Karpas-422 (cell line): ENCODE measurements at regions not wholly inside any gene's neighbourhood (a gene's known extent, or its start where the extent isn't known, plus 50 kb on each side); places are given as distances from the start of the nearest gene placed in this dataset.
"Not testable (repeated sequence)": the region's sequence is repeated elsewhere in the genome, so short reads cannot be mapped to it uniquely, and the experiment has no call there.

Source experiments
- DNase-seq: peaks from one replicate; pipeline ENCODE4 v3.0.0-alpha.2; 2015
- H2AFZ ChIP-seq: fragments of 200-600 bp; sonication (generic); 2 replicates; pipeline ENCODE4 v1.6.1; 2014; ENCODE audit warnings: antibody characterized with exemption, low read length, mixed read lengths
- H3K27ac ChIP-seq: fragments of 200-600 bp; sonication (generic); 2 replicates; pipeline ENCODE4 v1.5.1; 2014; ENCODE audit warnings: mild to moderate bottlenecking, low read length, moderate library complexity
- H3K27me3 ChIP-seq: fragments of 200-600 bp; sonication (generic); 2 replicates; pipeline ENCODE4 v1.6.1; 2014; ENCODE audit warnings: low read length, mixed read lengths
- H3K36me3 ChIP-seq: fragments of 200-600 bp; sonication (generic); 2 replicates; pipeline ENCODE4 v1.6.1; 2014; ENCODE audit warnings: low read length, mixed read lengths; ENCODE audit not compliant: insufficient read depth
- H3K4me1 ChIP-seq: fragments of 200-600 bp; sonication (generic); 2 replicates; pipeline ENCODE4 v1.6.1; 2014; ENCODE audit warnings: mild to moderate bottlenecking, low read length, mixed read lengths
- H3K4me2 ChIP-seq: fragments of 200-600 bp; sonication (generic); 2 replicates; pipeline ENCODE4 v1.6.1; 2014; ENCODE audit warnings: low read length, low read depth, mild to moderate bottlenecking; ENCODE audit not compliant: poor library complexity, severe bottlenecking
- H3K4me3 ChIP-seq: fragments of 200-600 bp; sonication (generic); 2 replicates; pipeline ENCODE4 v1.5.1; 2014; ENCODE audit warnings: mild to moderate bottlenecking, antibody characterized with exemption, low read length, mixed read lengths
- H3K79me2 ChIP-seq: fragments of 200-600 bp; sonication (generic); 2 replicates; pipeline ENCODE4 v1.6.1; 2014; ENCODE audit warnings: mild to moderate bottlenecking, low read length, mixed read lengths
- H3K9ac ChIP-seq: fragments of 200-600 bp; sonication (generic); 2 replicates; pipeline ENCODE4 v1.6.0; 2014; ENCODE audit warnings: low read length
- H3K9me2 ChIP-seq: fragments of 200-600 bp; sonication (generic), shearing (Covaris generic); replicated peaks from 2 replicates; pipeline ENCODE4 v1.6.0; 2014; ENCODE audit warnings: mild to moderate bottlenecking, low read length, moderate library complexity; ENCODE audit not compliant: insufficient read depth
- H3K9me3 ChIP-seq: fragments of 300-700, 200-600 bp; sonication (generic); 2 replicates; pipeline ENCODE4 v1.6.1; 2014; ENCODE audit warnings: low read length, mixed read lengths
- H4K20me1 ChIP-seq: fragments of 200-600 bp; sonication (generic); 2 replicates; pipeline ENCODE4 v1.6.1; 2014; ENCODE audit warnings: mild to moderate bottlenecking, antibody characterized with exemption, low read length, low read depth; ENCODE audit not compliant: insufficient read depth

GRCh38 chr1:56255516-56256152, 323.7 kb downstream of the PLPP3 start:
- Histone ChIP-seq H3K4me1 (no peaks in the 10 kb centered on the region), H2AFZ (no peak overlapping the region), H3K79me2 (no peaks in the 10 kb centered on the region), H3K4me3 (no peak overlapping the region), H3K27ac (no peak overlapping the region), H3K9ac (no peak overlapping the region), H4K20me1 (no peaks in the 10 kb centered on the region), H3K4me2 (no peak overlapping the region), H3K27me3 (no peaks in the 10 kb centered on the region), H3K9me2 (no peaks in the 10 kb centered on the region), H3K36me3 (no peaks in the 10 kb centered on the region), H3K9me3 (no peaks in the 10 kb centered on the region)
- no peak for DNase-seq

- no peak overlapping the region for H2AFZ ChIP-seq
- no peaks in the 10 kb centered on the region for H3K79me2 ChIP-seq
- H3K9ac ChIP-seq, result no peak overlapping the region
- no peak for DNase-seq
- no peak overlapping the region for H3K4me2 ChIP-seq
- H3K27ac ChIP-seq, result no peak overlapping the region
- no peak overlapping the region for H3K4me3 ChIP-seq
- no peaks in the 10 kb centered on the region for H3K9me3 ChIP-seq
- H3K9me2 ChIP-seq, result no peaks in the 10 kb centered on the region
- no peaks in the 10 kb centered on the region for H3K36me3 ChIP-seq
- H4K20me1 ChIP-seq, result no peaks in the 10 kb centered on the region
- no peaks in the 10 kb centered on the region for H3K27me3 ChIP-seq
- no peaks in the 10 kb centered on the region for H3K4me1 ChIP-seq
Measured at GRCh38 chr1:56254130-56254529, 325.2 kb downstream of the PLPP3 start.

- Histone ChIP-seq H4K20me1 (no peaks in the 10 kb centered on the region), H3K4me3 (no peak overlapping the region), H3K27me3 (no peaks in the 10 kb centered on the region), H3K79me2 (no peaks in the 10 kb centered on the region), H3K4me1 (no peaks in the 10 kb centered on the region), H3K9me2 (no peaks in the 10 kb centered on the region), H3K36me3 (no peaks in the 10 kb centered on the region), H3K4me2 (no peak overlapping the region), H3K27ac (no peak overlapping the region), H3K9me3 (no peaks in the 10 kb centered on the region), H3K9ac (no peak overlapping the region), H2AFZ (no peak overlapping the region)
- no peak for DNase-seq
Measured at GRCh38 chr1:56250809-56251208, 328.6 kb downstream of the PLPP3 start.

- Histone ChIP-seq H2AFZ (no peak overlapping the region), H3K9me3 (no peaks in the 10 kb centered on the region), H3K4me2 (no peak overlapping the region), H3K27ac (no peak overlapping the region), H4K20me1 (no peaks in the 10 kb centered on the region), H3K4me3 (no peak overlapping the region), H3K79me2 (no peaks in the 10 kb centered on the region), H3K9me2 (no peaks in the 10 kb centered on the region), H3K9ac (no peak overlapping the region), H3K4me1 (no peaks in the 10 kb centered on the region), H3K27me3 (no peaks in the 10 kb centered on the region), H3K36me3 (no peaks in the 10 kb centered on the region)
- DNase-seq, result no peak
Measured at GRCh38 chr1:56249234-56249633, 330.1 kb downstream of the PLPP3 start.

GRCh38 chr1:56248138-56248537, 331.2 kb downstream of the PLPP3 start:
- no peaks in the 10 kb centered on the region for H3K4me1 ChIP-seq
- no peak overlapping the region for H3K27ac ChIP-seq
- no peaks in the 10 kb centered on the region for H3K9me2 ChIP-seq
- no peak overlapping the region for H3K4me2 ChIP-seq
- no peaks in the 10 kb centered on the region for H3K36me3 ChIP-seq
- no peaks in the 10 kb centered on the region for H4K20me1 ChIP-seq
- no peaks in the 10 kb centered on the region for H3K79me2 ChIP-seq
- H3K4me3 ChIP-seq, result no peak overlapping the region
- no peak overlapping the region for H3K9ac ChIP-seq
- H2AFZ ChIP-seq, result no peak overlapping the region
- no peaks in the 10 kb centered on the region for H3K9me3 ChIP-seq
- no peak for DNase-seq
- no peaks in the 10 kb centered on the region for H3K27me3 ChIP-seq

GRCh38 chr1:56246726-56247125, 332.6 kb downstream of the PLPP3 start:
- H3K79me2 ChIP-seq, H3K27me3 ChIP-seq, H3K4me1 ChIP-seq, H2AFZ ChIP-seq, H3K9me2 ChIP-seq, H3K9ac ChIP-seq, H3K4me3 ChIP-seq, H3K4me2 ChIP-seq, H4K20me1 ChIP-seq, DNase-seq, H3K27ac ChIP-seq, H3K9me3 ChIP-seq, H3K36me3 ChIP-seq: not testable (repeated sequence)

- Histone ChIP-seq H4K20me1 (no peaks in the 10 kb centered on the region), H3K9me3 (no peaks in the 10 kb centered on the region)
Measured at GRCh38 chr1:56240400-56240799, 339.0 kb downstream of the PLPP3 start.

GRCh38 chr1:56237491-56238064, 341.8 kb downstream of the PLPP3 start:
- Histone ChIP-seq H2AFZ (no peak overlapping the region), H3K79me2 (no peaks in the 10 kb centered on the region), H3K4me2 (no peak overlapping the region), H3K9ac (no peak overlapping the region), H3K9me2 (no peaks in the 10 kb centered on the region), H3K9me3 (no peaks in the 10 kb centered on the region), H3K36me3 (no peaks in the 10 kb centered on the region), H3K27me3 (no peaks in the 10 kb centered on the region), H3K4me3 (no peak overlapping the region), H3K27ac (no peak overlapping the region), H4K20me1 (no peaks in the 10 kb centered on the region), H3K4me1 (no peaks in the 10 kb centered on the region)
- no peak for DNase-seq

More at GRCh38 chr1:56240400-56240799, 339.0 kb downstream of the PLPP3 start:
- Histone ChIP-seq H2AFZ (no peak overlapping the region), H3K79me2 (no peaks in the 10 kb centered on the region), H3K4me3 (no peak overlapping the region), H3K4me2 (no peak overlapping the region), H3K27ac (no peak overlapping the region), H3K27me3 (no peaks in the 10 kb centered on the region), H3K9ac (no peak overlapping the region), H3K4me1 (no peaks in the 10 kb centered on the region), H3K9me2 (no peaks in the 10 kb centered on the region), H3K36me3 (no peaks in the 10 kb centered on the region)
- no peak for DNase-seq
